HG03060 (cell line): ENCODE measurements at regions not wholly inside any gene's neighbourhood (a gene's known extent, or its start where the extent isn't known, plus 50 kb on each side); places are given as distances from the start of the nearest gene placed in this dataset.
A peak's percentile ranks its signal among the peaks of the same experiment; 100 is the strongest.

Experiments
- ATAC-seq: cut with Tn5 transposase; IDR thresholded peaks from one replicate; pipeline ENCODE4 v1.9.1; 2021; ENCODE audit warnings: low read depth, moderate number of reproducible peaks; ENCODE audit not compliant: unreplicated experiment

DNA sequence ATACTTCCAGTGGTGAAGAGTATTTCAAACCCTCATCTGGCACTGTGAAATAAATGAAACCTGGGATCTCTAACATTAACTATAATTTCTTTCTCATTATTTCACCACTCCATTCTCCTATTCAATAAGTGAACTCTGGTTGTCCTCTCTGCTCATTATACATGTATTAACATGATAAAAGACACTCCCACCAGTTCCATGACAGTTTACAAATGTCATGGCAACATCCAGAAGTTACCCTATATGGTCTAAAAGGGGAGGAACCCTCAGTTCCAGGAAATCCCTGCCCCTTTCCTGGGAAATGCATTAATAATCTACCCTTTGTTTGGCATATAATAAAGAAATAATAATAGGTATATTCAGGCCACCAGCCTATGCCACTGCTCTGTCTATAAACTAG is 62.7 kb upstream of the BRINP3 start:
- ATAC-seq, result no peak

DNA sequence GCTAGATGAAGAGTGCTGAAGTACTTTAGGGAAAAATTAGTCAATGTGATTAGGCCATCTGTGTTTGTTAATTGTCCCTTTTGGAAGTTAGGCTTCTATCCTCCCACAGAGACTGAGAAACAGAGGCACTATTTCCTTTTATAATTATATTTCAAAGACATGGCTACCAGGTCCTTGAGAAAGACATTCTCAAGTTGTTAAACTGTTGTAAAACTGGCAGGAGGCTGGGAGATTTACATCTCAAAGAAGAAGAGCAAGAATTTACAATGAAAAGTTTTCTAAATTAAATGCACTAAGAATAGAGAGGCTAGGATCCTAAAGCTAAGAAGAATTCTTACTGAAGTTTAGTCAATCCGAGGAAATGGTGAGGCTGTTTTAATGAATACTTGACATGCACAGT is 74.0 kb upstream of the BRINP3 start:
- ATAC-seq, result no peak

DNA sequence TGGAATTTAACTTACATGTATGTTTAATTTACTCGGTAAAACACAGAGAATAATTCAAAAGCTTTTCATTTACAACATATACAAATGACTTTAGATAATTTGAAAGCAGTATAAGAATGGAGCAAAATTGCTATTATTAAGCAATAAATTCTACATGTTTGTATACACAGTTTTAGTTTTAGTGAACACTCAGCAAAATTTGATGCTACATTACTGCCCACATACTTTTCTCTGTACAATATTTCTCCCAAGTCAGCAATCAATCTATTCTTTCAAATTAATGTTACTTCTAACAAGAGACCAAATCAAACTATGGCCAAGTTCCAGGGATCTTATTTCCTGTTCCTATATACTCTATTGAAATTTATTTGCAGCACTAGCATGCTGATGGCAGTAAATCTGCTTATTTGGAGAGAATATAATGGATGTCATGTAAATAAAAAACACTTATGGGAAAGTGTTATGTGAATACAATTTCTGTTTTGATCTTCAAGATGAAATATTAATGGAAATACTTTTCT is 82.6 kb upstream of the BRINP3 start:
- ATAC-seq, result no peak

DNA sequence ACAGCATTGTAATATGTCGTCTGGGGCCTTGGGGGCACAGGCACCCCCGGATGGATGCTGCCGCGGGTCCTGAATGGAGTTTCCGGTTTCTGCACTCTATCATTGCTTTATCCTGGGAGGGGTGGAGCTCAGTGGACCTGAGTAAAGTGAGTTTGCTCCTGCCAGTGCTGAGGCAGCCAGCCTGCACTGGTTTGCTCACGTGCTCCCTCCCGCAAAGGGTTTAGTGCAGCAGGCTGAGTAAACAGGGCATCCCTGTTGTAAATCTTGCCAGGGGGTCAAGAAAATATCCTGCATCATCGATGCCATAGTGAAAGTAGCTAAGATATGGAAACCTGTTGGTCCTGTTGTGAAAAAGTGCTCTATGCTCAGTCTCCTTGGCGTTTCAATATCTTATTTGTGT is 85.6 kb upstream of the BRINP3 start:
- no peak for ATAC-seq

DNA sequence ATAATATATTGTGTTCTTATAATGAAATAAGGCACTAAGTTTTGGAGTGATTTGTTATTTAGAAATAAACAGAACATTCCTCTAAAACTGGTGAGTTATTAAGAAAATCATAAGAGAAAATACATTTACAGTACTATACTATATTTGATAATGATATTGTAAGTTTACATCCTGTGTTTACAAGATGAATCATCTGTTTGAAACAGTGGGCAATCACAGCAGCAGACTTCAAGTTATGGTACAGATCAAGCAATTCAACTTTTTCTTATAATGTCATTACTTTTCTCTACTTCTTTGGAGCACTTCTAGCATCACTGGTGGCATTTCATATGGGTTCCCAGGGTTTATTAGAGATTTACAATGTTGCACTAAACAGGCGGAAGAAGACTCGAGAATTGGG is 86.5 kb upstream of the BRINP3 start:
- ATAC-seq, result no peak

DNA sequence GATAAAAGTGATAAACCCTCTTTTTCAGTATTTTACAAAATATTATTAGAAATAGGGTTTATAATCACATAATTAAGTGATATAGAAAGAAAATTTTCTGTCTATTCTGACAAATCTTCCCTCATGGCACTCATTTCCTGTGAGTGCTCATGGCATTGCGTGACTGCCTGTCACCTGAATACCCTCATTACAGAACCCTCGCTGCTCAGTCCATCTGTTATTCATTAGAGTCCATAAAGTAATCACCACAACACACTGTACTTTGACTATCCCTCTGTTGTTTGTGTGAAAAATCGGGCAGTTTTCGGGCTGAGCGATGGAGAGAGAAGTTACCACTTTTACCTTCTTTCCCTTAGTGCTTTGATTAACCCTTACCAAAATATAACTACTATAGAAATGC is 100.4 kb upstream of the BRINP3 start:
- no peak for ATAC-seq

DNA sequence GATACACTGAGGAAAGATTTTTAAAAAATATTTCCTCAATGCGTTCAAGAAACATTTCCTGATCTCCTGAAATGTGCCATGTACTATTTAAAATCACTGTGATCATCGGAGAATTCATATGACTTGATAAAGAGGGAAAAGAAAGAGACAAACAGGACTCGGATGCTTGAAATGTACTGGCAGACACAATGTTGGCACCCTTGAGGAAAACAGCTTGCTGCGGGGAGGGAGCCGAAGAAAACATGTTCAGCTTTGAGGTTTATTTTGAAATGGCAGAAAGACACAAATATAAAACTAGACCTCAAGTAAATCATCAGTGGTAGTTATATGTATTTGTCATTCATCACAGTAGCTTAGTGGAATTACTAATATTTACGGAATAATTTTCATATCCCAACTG is 100.9 kb upstream of the BRINP3 start:
- ATAC-seq, result no peak

DNA sequence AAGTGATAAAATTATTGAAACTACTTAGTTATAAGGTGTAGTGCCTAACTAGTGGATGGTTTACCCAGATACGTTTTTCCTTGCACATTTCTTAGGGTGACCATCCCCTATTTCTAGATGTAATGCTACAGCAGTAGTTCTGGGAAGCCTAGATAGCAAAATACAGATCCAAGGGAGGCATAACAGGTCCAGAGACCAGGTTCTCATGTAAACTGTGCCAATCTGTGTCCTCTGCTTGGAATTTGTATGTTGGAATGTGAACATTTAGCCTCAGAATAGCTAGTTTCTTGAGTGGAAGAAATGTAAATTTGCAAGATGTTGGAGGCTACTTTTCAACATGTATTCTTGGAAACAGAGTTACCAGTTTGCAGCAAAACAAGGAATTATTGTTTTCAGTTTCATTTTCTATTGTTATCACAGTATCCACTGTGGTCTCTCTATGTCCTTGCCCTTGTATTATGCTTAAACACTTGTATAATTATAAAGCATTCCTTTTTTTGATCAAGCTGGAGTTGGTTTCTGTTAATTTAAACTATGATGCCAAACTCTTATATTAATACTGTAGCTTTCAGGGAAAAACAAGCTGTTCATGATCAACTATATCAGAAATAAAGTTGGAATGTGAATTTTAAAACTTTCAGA is 102.0 kb upstream of the BRINP3 start:
- no peak for ATAC-seq

DNA sequence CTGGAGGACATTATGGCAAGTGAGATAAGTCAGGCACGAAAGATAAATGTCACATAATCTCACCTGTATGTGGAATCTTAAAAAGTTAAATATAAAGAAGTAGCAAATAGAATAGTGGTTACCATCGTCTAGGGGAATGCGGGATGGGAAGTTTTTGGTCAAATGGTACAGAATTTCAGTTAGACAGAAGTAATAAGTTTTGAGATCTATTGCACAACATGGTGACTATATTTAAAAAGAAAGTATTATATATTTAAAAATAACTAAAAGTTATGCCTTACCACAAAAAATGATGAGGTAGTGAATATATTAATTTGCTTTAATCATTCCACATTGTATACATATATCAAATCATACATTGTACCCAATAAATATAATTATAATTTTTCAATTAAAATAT is 106.2 kb upstream of the BRINP3 start:
- ATAC-seq, result no peak

DNA sequence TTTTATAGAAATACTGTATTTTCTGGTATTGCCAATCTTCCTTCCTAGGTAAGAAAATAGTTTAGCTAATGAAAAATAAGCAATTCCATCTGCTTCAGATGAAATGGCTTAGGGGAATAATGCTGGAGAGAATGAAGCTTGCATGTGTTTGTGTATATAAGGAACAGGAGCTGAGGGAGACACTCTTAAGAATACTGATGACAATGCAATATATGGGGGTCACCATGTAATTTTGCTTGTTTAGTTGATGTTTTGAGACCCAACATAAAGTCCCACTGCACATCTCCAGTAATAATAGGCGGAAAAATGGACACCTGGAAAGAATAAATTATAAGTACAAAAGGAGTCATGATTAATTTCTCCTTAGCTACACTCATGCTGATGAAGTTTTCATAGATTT is 110.8 kb upstream of the BRINP3 start:
- ATAC-seq, result no peak

DNA sequence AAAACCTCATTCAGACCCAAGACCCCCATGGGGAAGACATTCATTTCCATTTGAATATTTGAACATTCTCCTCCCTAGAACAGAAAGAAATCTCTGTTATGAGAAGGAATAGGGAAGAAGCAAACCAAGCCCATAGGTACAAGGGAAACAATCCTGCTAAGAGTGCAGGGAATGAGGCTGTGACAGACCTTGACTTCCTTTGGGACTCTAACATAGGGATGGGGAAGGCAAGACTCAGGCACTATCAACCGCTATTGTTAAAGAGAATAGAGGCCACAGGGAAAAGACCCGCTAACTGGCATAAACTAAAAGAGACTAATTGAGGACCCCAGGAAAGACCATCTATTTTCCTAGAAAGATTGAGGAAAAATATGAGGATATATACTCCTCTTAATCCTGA is 117.8 kb upstream of the BRINP3 start:
- ATAC-seq, result no peak

DNA sequence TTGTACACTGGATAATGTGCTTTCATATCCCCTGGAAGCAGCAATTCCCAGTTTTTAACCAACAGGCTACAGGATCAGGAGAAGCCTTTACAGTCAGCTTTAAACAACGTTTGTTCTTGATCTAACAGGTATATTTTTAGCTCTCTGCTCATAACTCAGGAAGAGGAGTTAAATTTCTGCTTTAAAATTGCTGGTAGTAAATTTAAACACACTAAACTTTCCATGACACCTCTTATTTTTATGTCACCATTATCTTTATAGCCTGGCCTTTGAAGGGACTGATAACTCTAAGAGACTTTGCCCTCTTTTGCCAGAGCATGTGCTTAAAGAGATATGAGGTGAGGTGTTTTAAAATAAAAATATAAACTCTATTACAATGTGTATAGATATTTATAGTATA is 119.6 kb upstream of the BRINP3 start:
- ATAC-seq, result no peak

DNA sequence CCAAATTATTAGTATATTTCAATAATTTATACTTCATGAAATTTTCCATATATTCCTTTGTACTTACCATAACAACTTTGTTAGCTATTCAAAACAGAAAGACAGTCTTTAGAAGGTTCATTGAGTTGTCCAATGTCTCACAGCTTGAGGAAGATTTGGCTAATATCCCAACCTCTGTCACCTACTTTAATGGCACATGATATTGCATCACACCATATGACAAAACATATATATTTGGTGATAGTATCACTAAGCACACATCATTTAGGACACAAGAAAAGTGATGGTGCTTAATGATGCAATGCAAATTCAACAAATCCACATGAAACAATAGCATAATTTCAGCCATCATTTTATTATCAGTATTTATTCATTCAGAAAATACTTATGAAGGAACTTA is 122.0 kb upstream of the BRINP3 start:
- ATAC-seq, result no peak

DNA sequence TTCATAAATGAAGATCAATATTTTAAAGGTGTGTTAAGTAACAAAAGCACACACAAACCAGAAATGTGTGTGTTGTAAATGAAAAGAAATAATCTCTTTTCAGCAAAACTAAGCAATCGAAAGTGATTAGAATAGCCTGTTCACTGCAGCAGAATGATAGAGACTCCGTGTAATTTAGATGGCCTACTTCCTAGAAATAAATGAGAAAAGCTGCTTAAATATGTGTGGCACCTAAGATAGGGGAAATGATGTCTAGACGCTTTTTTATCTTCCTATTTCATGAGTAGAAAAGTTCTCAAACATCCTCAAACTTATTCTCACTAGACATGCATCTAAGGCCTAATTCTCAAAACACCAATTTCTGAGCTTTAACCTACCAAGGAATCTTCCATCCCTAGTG is 124.7 kb upstream of the BRINP3 start:
- ATAC-seq, result no peak

DNA sequence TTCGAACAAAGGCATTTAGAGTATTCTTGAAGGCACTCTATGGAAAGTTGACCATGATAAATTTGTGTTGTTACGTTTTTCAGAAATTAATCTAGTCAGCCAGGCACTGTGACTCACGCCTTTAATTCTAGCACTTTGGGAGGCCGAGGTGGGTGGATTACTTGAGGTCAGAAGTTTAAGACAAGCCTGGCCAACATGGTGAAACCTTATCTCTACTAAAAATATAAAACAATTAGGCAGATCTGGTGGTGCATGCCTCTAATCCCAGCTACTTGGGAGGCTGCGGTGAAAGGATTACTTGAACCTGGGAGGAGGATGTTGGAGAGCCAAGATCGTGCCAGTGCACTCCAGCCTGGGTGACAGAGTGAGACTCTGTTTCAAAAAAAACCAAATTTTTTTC is 130.6 kb upstream of the BRINP3 start:
- no peak for ATAC-seq

DNA sequence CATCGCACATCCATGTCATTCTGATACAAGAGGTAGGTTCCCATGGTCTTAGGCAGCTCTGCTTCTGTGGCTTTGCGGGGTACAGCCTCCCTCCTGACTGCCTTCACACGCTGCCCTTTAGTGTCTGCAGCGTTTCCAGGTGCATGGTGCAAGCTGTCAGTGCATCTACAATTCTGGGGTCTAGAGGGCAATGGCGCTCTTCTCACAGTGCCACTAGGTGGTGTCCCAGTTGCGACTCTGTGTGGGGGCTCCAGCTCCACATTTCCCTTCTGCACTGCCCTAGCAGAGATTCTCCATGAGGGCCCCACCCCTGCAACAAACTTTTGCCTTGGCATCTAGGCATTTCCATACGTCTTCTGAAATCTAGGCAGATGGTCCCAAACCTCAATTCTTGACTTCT is 138.2 kb upstream of the BRINP3 start:
- ATAC-seq, result no peak

DNA sequence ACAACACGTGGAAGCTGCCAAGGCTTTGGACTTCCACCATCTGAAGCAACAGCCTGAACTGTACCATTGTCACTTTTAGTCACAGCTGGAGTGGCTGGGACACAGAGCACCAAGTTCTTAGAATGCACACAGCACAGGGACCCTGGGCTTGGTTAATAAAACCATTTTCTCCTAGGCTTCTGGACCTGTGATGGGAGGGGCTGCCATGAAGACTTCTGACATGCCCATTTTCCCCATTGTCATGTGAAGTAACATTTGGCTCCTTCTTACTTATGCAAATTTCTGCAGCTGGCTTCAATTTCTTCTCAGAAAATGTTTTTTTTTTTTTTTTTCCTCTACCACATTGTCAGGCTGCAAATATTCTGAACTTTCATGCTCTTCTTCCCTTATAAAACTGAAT is 138.6 kb upstream of the BRINP3 start:
- no peak for ATAC-seq

DNA sequence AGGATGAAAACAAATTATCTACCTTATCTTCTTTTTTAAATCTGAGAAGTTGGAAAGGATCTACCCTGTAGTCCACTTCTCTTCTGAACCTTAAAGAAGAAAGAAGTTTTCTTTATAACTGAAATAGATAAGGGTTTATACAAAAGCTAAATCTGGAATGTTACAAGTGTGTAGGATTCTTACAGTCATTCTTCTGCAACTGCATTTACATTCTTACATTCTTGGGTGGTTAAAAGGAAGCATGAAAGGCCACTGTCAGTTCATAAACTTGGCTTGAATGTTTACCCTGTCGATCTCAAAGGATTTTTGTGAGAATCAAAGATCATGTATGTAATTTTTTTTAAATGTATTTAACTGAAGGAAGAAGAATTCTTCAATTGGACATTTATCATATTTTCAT is 142.1 kb upstream of the BRINP3 start:
- ATAC-seq, result no peak

DNA sequence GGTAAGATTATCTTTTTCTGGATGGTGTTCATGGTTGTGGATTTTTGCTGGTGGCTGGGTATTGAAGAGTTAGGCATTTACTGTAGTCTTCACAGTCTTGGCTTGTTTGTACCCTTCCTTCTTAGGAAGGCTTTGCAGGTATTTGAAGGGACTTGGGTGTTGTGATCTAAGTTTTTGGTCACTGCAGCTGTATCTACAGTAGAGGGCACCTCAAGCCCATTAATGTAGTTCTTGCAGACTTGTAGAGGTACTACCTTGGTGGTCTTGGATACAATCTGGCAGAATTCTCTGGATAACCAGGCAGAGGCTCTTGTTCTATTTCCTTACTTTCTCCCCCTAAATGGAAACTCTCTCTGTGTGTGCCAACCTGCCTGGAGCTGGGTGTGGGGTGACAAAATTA is 155.8 kb upstream of the BRINP3 start:
- no peak for ATAC-seq

DNA sequence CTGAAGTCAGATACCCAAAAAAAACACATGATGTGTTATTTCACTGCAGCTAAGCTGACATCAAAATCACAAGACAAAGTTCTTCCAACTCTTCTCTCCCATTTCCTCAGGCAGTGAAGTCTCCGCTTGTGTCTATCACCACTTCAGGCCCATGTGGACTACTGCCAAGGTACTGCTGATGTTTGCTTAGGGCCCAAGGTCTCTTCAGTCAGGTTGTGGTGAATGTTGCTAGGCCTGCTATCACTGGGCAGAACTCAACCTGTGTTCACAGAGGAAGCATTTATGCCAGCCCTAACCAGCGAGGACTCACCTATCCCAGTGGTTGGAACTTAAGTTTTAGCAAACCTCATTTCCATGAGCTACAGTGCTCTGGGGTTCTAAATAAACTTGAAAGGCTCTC is 156.5 kb upstream of the BRINP3 start:
- ATAC-seq, result no peak

DNA sequence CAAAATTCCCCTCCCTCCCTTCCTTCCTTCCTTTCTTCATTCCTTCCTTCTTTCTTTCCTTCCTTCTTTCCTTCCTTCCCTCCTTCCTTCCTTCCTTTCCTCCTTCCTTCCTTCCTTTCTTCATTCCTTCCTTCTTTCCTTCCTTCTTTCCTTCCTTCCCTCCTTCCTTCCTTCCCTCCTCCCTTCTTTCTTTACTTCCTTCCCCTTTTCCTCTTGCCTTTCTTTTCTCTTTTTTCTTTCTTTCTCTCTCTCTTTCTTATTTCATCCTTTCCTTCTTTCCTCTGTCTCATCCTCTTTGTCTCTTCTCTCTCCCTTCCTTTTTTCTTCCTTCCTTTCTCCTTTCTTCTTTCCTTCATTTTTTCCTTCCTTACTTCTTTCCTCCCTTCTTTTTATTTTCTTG is 171.9 kb upstream of the BRINP3 start:
- no peak for ATAC-seq

DNA sequence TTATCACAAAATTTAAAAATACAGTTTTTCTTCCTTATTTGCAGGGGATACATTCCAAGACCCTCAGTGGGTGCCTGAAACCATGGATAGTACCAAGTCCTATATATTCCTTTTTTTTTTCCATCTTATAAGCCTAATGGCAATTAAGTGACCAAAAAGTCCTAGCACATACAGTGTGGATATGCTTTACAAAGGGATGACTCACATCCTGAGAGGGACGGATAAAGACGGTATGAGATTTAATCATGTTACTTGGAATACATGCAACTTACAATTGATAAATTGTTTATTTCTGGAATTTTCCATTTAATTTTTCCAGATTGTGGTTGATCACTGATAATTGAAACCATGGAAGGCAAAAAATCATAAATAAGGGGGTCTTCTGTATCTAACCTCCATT is 181.2 kb upstream of the BRINP3 start:
- ATAC-seq, result no peak

DNA sequence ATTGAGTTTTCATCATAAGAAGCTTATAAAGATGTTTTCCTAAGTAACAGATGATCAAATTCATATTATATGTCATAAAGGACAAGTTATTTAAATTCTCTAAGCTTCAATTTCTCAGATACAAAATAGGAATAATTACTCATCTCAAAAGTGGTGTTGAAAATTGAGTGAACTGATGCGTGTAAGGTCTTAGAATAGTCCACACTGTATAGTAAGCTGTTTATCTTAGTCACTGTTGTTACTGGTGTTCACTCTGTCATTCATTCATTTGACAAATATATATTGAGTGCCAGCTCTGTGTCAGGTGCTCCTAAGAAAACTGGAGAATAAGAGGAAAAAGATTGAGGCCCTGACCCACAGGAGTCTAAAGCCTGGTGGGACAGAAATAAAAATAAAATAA is 186.3 kb upstream of the BRINP3 start:
- peak; percentile 70 for ATAC-seq
